ENCODE measurements at regions not wholly inside any gene's neighbourhood (a gene's known extent, or its start where the extent isn't known, plus 50 kb on each side); places are given as distances from the start of the nearest gene placed in this dataset.

- TF ChIP-seq CTCF (IDR thresholded peaks at IDR 0.05; ENCODE audit: low read length) (no peak), EZH2 (IDR thresholded peaks at IDR 0.05; ENCODE audit: borderline replicate concordance, low read length) (no peak)
Observed at GRCh38 chr3:31103623-31104180, 209.2 kb upstream of the GADL1 start.
